ENCODE measurements at regions not wholly inside any gene's neighbourhood (a gene's known extent, or its start where the extent isn't known, plus 50 kb on each side); places are given as distances from the start of the nearest gene placed in this dataset.
"Not testable (repeated sequence)": the region's sequence is repeated elsewhere in the genome, so short reads cannot be mapped to it uniquely, and the experiment has no call there.

DNA sequence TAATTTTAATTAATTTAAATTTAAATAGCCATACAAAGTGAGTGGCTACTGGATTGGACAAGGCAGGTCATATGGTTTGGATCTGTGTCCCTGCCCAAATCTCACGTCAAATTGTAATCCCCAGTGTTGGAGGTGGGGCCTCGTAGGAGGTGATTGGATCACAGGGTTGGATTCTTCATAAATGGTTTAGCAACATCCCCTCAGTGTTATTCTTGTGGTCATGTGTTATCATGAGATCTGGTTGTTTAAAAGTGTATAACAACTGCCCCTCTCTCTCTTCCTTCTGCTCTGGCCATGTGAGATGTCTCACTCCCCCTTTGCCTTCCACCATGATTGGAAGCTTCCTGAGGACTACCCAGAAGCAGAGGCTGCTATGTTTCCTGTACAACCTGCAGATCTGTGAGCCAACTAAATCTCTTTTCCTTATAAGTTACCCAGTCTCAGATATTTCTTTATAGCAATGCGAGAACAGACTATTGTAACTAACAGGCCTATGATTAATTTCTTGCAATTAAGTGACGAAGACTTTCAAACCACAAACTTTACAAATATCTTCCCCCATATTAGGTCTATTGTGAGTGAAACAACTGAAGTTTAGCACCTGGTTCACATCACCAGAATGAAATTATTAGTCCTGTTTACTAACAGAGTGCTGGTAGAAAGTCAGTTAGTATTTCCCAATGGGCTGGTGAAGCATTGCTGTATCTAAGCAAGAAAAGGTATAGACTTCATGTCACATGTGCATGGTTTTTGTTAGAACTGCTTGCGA, 60.0 kb upstream of the TNFAIP3 start:
- TF ChIP-seq POLR2A (IDR thresholded peaks at IDR 0.05) = no peak
- TF ChIP-seq, protein P1, sequence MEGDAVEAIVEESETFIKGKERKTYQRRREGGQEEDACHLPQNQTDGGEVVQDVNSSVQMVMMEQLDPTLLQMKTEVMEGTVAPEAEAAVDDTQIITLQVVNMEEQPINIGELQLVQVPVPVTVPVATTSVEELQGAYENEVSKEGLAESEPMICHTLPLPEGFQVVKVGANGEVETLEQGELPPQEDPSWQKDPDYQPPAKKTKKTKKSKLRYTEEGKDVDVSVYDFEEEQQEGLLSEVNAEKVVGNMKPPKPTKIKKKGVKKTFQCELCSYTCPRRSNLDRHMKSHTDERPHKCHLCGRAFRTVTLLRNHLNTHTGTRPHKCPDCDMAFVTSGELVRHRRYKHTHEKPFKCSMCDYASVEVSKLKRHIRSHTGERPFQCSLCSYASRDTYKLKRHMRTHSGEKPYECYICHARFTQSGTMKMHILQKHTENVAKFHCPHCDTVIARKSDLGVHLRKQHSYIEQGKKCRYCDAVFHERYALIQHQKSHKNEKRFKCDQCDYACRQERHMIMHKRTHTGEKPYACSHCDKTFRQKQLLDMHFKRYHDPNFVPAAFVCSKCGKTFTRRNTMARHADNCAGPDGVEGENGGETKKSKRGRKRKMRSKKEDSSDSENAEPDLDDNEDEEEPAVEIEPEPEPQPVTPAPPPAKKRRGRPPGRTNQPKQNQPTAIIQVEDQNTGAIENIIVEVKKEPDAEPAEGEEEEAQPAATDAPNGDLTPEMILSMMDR (IDR thresholded peaks at IDR 0.05) = no peak
- Histone ChIP-seq H3K27me3 (no peaks in the 10 kb centered on the region), H3K36me3 (no peaks in the 10 kb centered on the region), H3K9me3 (no peaks in the 10 kb centered on the region), H3K4me1 (peaks cover 0 to 14% (median 0%) of the 10 kb centered on the region in 4 donors), H3K4me3 (no peak overlapping the region), H3K27ac (no peak overlapping the region)
- 88% methylated on average over 4 of the region's 5 CpGs for WGBS (ENCODE audit: insufficient coverage, low coverage, low lambda C conversion rate, missing lambda C conversion rate)
- intact Hi-C loops (cut with DNase I) = no loop called here
- DNase-seq = no peak
- no peak for ATAC-seq

DNA sequence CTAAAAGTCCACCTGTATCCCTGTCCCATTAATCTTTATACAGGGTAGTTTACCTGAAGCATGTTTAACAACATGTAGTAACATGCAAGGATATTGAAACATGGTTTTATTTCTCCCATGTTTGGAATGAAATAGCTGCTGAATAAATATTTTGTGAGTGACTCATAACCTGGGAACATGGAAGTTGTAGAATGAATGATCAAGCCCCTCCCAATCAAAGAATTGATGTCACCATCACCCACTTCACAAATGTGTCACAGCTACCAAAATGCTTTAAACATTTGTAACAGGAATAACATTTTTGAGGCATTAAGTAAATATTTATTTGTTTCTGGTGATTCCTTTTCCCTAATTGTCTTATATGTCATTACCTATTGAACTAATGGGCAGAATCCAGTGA, 58.9 kb upstream of the TNFAIP3 start:
- H3K27me3 ChIP-seq = no peaks in the 10 kb centered on the region
- intact Hi-C loops (cut with DNase I) = no loop called here
- peaks cover 0 to 14% (median 0%) of the 10 kb centered on the region in 4 donors for H3K4me1 ChIP-seq
- H3K27ac ChIP-seq = no peak overlapping the region
- TF ChIP-seq, protein P1 (IDR thresholded peaks at IDR 0.05) = no peak
- TF ChIP-seq POLR2A (IDR thresholded peaks at IDR 0.05) = no peak
- no peak for DNase-seq
- H3K36me3 ChIP-seq = no peaks in the 10 kb centered on the region
- H3K9me3 ChIP-seq = no peaks in the 10 kb centered on the region
- peak in 1 of 4 donors; percentile 30 for ATAC-seq
- no peak overlapping the region for H3K4me3 ChIP-seq

DNA sequence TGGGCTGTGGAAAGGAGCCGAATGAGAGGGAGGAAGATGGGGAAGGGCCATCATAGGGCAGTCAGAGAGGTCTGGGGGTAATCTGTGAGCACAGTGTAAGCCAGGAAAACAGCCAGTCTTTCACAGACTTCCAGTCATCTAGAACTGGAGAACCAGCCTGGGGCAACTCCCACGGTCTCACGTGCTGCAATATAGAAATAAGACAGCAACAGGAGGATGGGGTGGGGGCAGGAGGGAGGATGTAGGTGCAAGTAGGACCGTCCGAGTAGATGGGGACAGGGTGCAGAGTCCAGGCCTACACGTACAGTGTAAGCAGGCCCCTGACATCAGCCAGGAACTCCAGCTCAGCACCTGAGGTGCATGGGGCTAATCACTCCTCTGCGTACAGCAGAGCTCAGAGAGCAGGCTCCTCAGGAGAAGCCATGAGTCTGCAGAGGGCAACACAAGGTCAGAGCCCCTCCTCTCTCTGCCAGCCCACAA, 58.2 kb upstream of the TNFAIP3 start:
- Histone ChIP-seq H3K36me3 (no peaks in the 10 kb centered on the region), H3K27ac (no peak overlapping the region)

DNA sequence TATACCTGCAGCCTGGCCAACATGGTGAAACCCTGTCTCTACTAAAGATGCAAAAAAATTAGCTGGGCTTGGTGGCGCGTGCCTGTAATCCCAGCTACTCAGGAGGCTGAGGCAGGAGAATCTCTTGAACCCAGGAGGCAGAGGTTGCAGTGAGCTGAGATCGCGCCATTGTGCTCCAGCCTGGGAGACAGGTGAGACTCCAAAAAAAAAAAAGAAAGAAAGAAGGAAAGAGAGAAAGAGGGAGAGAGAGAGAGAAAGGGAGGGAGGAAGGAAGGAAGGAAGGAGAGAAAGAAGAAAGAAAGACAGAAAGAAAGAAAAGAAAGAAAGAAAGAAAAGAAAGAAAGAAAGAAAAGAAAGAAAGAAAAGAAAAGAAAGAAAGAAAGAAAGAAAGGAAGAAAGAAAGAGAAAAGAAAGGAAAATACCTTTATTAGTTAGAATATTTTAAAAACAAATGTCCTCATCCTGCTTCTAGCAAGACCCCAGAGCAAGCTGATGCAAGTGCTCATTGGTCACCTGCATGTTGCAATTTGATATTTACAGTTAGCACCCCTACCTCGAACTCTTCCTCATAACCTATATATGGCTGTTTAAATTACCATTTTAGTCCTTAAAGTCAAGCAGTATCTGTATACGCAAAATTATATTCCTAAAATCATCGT, 57.0 kb upstream of the TNFAIP3 start:
- peaks cover 0 to 14% (median 0%) of the 10 kb centered on the region in 4 donors for H3K4me1 ChIP-seq
- intact Hi-C loops (cut with DNase I); H3K27ac ChIP-seq; H3K9me3 ChIP-seq; ATAC-seq; H3K27me3 ChIP-seq; H3K36me3 ChIP-seq; DNase-seq; H3K4me3 ChIP-seq: not testable (repeated sequence)
- WGBS (ENCODE audit: insufficient coverage, low coverage, low lambda C conversion rate, missing lambda C conversion rate) = 64% methylated on average over 7 of the region's 7 CpGs

More for the DNA sequence above, 58.2 kb upstream of the TNFAIP3 start:
- H3K27me3 ChIP-seq = no peaks in the 10 kb centered on the region
- TF ChIP-seq, protein P1 (IDR thresholded peaks at IDR 0.05) = no peak
- TF ChIP-seq POLR2A (IDR thresholded peaks at IDR 0.05) = no peak
- H3K4me3 ChIP-seq = no peak overlapping the region
- intact Hi-C loops (cut with DNase I) = no loop called here
- WGBS (ENCODE audit: insufficient coverage, low coverage, low lambda C conversion rate, missing lambda C conversion rate) = 80% methylated on average over 4 of the region's 7 CpGs
- no peak for ATAC-seq
- peaks cover 0 to 14% (median 0%) of the 10 kb centered on the region in 4 donors for H3K4me1 ChIP-seq
- DNase-seq = no peak
- H3K9me3 ChIP-seq = no peaks in the 10 kb centered on the region

DNA sequence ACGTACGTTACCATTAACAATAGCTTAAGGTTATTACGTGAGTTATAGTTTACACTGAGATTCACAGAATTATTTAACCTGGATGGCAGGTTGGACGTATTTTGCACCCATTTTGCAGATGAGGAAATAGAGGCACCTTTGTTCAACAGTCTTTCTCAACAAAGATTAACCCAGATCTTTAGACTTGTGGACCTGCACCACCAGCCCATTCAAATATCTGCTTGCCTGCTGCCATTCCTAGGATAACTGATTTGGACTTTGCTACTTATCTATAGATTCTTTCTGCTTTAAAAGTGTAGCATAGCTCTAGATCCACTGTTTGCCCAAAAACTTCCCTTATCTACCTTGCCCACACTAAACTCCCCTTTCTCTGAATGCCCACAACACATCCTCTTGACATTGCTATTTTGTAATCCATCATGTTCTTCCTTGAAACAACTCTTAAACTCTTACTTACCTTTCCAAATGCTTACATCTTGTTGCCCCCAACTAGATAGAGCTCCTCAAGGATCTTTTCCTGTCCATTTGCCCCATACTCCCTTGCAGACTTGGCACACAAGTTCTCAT, 56.4 kb upstream of the TNFAIP3 start:
- DNase-seq (no peak), ATAC-seq (no peak)
- H3K27me3 ChIP-seq = no peaks in the 10 kb centered on the region
- peaks cover 0 to 14% (median 0%) of the 10 kb centered on the region in 4 donors for H3K4me1 ChIP-seq
- no peaks in the 10 kb centered on the region for H3K9me3 ChIP-seq
- TF ChIP-seq, protein P1 (IDR thresholded peaks at IDR 0.05) = no peak
- no peak for TF ChIP-seq POLR2A (IDR thresholded peaks at IDR 0.05)
- H3K36me3 ChIP-seq = no peaks in the 10 kb centered on the region
- intact Hi-C loops (cut with DNase I) = no loop called here
- WGBS (ENCODE audit: insufficient coverage, low coverage, low lambda C conversion rate, missing lambda C conversion rate) = 81% methylated on average over 4 of the region's 4 CpGs
- H3K4me3 ChIP-seq = no peak overlapping the region
- peak overlapping the region in 1 of 3 donors; percentile 66 for H3K27ac ChIP-seq

Measured in right lobe of liver (tissue), 6 donors.